ACC112 (cell line): ENCODE measurements at regions not wholly inside any gene's neighbourhood (a gene's known extent, or its start where the extent isn't known, plus 50 kb on each side); places are given as distances from the start of the nearest gene placed in this dataset.
"Not testable (repeated sequence)": the region's sequence is repeated elsewhere in the genome, so short reads cannot be mapped to it uniquely, and the experiment has no call there.

ENCODE experiments used
- H2AFZ ChIP-seq: fragments of 200-600 bp; sonication (generic); one replicate; pipeline ENCODE4 v1.6.0; 2017; ENCODE audit warnings: antibody characterized with exemption, low read length; ENCODE audit not compliant: unreplicated experiment
- H3K27ac ChIP-seq: fragments of 200-600 bp; sonication (generic); 2 replicates; pipeline ENCODE4 v1.5.1; 2014; ENCODE audit warnings: low read depth, mild to moderate bottlenecking, antibody characterized with exemption, low read length, moderate library complexity
- H3K27me3 ChIP-seq: fragments of 200-600 bp; sonication (generic); 2 replicates; pipeline ENCODE4 v1.6.1; 2014; ENCODE audit warnings: mild to moderate bottlenecking, antibody characterized with exemption, low read length, moderate library complexity, mixed read lengths; ENCODE audit not compliant: insufficient read depth
- H3K36me3 ChIP-seq: fragments of 200-600 bp; sonication (generic); 2 replicates; pipeline ENCODE4 v1.6.1; 2016; ENCODE audit warnings: mild to moderate bottlenecking, antibody characterized with exemption, low read length, moderate library complexity, mixed read lengths; ENCODE audit not compliant: insufficient read depth
- H3K4me1 ChIP-seq: fragments of 200-600 bp; sonication (generic); one replicate; pipeline ENCODE4 v1.6.1; 2016; ENCODE audit warnings: low read length, mixed read lengths; ENCODE audit not compliant: insufficient read depth, unreplicated experiment, control insufficient read depth
- H3K4me3 ChIP-seq: fragments of 200-600 bp; sonication (generic); 2 replicates; pipeline ENCODE4 v1.5.1; 2014; ENCODE audit warnings: mild to moderate bottlenecking, low read depth, low read length
- H3K79me2 ChIP-seq: fragments of 200-600 bp; sonication (generic); one replicate; pipeline ENCODE4 v1.6.0; 2016; ENCODE audit warnings: low read length; ENCODE audit not compliant: control insufficient read depth, unreplicated experiment, insufficient read depth

DNA sequence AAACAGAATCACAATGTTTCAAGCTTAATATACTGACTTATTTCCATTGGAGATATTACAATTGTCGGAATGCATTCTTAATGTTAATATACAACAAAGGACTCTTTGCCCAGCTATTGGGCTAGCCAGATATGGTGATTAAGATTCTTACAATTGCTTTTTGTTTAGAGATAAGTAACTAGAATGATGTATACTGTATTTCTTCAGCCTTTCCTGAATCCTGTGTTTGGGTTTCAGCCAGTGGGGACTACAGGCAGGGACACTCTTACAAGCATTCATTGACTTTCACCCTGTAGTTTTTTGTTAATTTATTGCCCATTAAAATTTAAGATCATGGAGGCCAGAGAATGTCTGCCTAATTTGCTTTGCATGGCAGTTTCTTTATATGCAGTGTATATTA, 254.1 kb upstream of the TMEFF2 start:
- Histone ChIP-seq H3K79me2 (no peaks in the 10 kb centered on the region), H3K36me3 (no peaks in the 10 kb centered on the region), H2AFZ (no peak overlapping the region), H3K27me3 (no peaks in the 10 kb centered on the region), H3K4me3 (no peak overlapping the region), H3K4me1 (no peaks in the 10 kb centered on the region), H3K27ac (no peak overlapping the region)

DNA sequence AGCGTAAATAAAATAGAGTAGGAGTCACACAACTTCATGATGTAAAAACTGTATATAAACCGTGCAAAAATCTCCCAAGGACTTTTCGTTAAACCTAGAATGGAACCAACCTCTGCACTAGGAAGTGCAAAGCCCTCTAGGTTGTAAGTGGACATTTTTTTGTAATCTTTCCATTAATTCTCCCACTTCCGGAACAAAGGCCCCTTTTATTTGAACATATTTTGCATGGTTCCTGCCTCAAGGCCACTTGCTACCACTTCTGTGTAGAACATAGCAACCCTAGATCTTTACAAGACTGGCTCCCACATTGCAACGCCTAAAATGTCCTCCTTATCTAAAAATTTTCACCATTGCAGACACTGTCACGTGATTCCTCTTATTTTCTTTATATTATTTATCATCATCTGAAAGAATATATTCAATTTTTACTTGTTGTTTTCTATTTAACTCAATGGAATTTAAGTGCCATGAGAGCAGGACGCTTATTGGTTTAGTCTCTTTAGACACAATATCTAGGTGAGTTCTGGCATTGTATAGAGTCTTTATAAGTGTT, 249.6 kb upstream of the TMEFF2 start:
- Histone ChIP-seq H3K27me3 (no peaks in the 10 kb centered on the region), H3K79me2 (no peaks in the 10 kb centered on the region), H2AFZ (no peak overlapping the region), H3K27ac (no peak overlapping the region), H3K4me3 (no peak overlapping the region), H3K36me3 (no peaks in the 10 kb centered on the region), H3K4me1 (no peaks in the 10 kb centered on the region)

- Histone ChIP-seq H2AFZ (no peak overlapping the region), H3K4me1 (no peaks in the 10 kb centered on the region), H3K27ac (no peak overlapping the region), H3K79me2 (no peaks in the 10 kb centered on the region), H3K27me3 (no peaks in the 10 kb centered on the region), H3K4me3 (no peak overlapping the region), H3K36me3 (no peaks in the 10 kb centered on the region)
Observed at GRCh38 chr2:192443831-192444230, 249.1 kb upstream of the TMEFF2 start.

GRCh38 chr2:192438239-192438638, 243.5 kb upstream of the TMEFF2 start:
- no peak overlapping the region for H3K27ac ChIP-seq
- no peak overlapping the region for H3K4me3 ChIP-seq
- no peaks in the 10 kb centered on the region for H3K79me2 ChIP-seq
- H2AFZ ChIP-seq, result no peak overlapping the region
- H3K4me1 ChIP-seq, result no peaks in the 10 kb centered on the region
- H3K27me3 ChIP-seq, result no peaks in the 10 kb centered on the region
- no peaks in the 10 kb centered on the region for H3K36me3 ChIP-seq

- H2AFZ ChIP-seq, result no peak overlapping the region
- H3K4me1 ChIP-seq, result no peaks in the 10 kb centered on the region
- H3K4me3 ChIP-seq, result no peak overlapping the region
- no peak overlapping the region for H3K27ac ChIP-seq
- no peaks in the 10 kb centered on the region for H3K27me3 ChIP-seq
- no peaks in the 10 kb centered on the region for H3K36me3 ChIP-seq
- H3K79me2 ChIP-seq, result no peaks in the 10 kb centered on the region
Observed at GRCh38 chr2:192437653-192438052, 242.9 kb upstream of the TMEFF2 start.

DNA sequence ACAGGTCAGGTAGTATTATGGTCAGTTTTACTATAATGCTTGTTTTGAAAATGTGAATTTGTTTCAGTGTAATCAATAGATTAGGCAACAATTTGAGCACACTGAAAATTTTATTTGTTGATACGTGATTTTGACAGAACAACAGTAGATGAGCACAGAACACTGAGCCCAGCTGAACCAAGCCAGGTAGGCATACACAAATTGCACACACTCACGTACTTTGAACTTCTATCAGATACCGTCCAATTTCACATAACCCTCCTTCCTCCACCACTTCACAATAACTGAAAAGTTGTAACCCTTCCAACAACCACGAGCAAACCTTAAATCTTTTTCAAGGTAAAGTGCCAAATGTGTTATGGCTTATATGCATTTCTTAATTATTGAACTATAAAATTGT, 229.5 kb upstream of the TMEFF2 start:
- Histone ChIP-seq H3K27me3 (no peaks in the 10 kb centered on the region), H2AFZ (no peak overlapping the region), H3K27ac (no peak overlapping the region), H3K4me3 (no peak overlapping the region), H3K36me3 (no peaks in the 10 kb centered on the region), H3K79me2 (no peaks in the 10 kb centered on the region), H3K4me1 (no peaks in the 10 kb centered on the region)

GRCh38 chr2:192419786-192420185, 225.1 kb upstream of the TMEFF2 start:
- Histone ChIP-seq H3K36me3 (no peaks in the 10 kb centered on the region), H3K4me3 (no peak overlapping the region), H2AFZ (no peak overlapping the region), H3K27ac (no peak overlapping the region), H3K4me1 (no peaks in the 10 kb centered on the region), H3K27me3 (no peaks in the 10 kb centered on the region), H3K79me2 (no peaks in the 10 kb centered on the region)

- Histone ChIP-seq H3K4me3 (no peak overlapping the region), H3K36me3 (no peaks in the 10 kb centered on the region), H2AFZ (no peak overlapping the region)
Observed at GRCh38 chr2:192416060-192416459, 221.3 kb upstream of the TMEFF2 start.

GRCh38 chr2:192414794-192415193, 220.1 kb upstream of the TMEFF2 start:
- Histone ChIP-seq H2AFZ (no peak overlapping the region), H3K36me3 (no peaks in the 10 kb centered on the region), H3K79me2 (no peaks in the 10 kb centered on the region), H3K4me1 (no peaks in the 10 kb centered on the region), H3K4me3 (no peak overlapping the region), H3K27me3 (no peaks in the 10 kb centered on the region), H3K27ac (no peak overlapping the region)

More at GRCh38 chr2:192416060-192416459, 221.3 kb upstream of the TMEFF2 start:
- Histone ChIP-seq H3K4me1 (no peaks in the 10 kb centered on the region), H3K27ac (no peak overlapping the region), H3K27me3 (no peaks in the 10 kb centered on the region), H3K79me2 (no peaks in the 10 kb centered on the region)

- H3K4me3 ChIP-seq, result no peak overlapping the region
- no peak overlapping the region for H3K27ac ChIP-seq
- H2AFZ ChIP-seq, result no peak overlapping the region
- H3K4me1 ChIP-seq, result no peaks in the 10 kb centered on the region
- no peaks in the 10 kb centered on the region for H3K36me3 ChIP-seq
- H3K27me3 ChIP-seq, result no peaks in the 10 kb centered on the region
- no peaks in the 10 kb centered on the region for H3K79me2 ChIP-seq
Observed at GRCh38 chr2:192413812-192414681, 219.3 kb upstream of the TMEFF2 start.

GRCh38 chr2:192412866-192413265, 218.1 kb upstream of the TMEFF2 start:
- not testable (repeated sequence) for H3K27me3 ChIP-seq, H3K79me2 ChIP-seq, H3K4me3 ChIP-seq, H2AFZ ChIP-seq, H3K27ac ChIP-seq, H3K4me1 ChIP-seq, H3K36me3 ChIP-seq
